AG04450 (cell line): ENCODE measurements at regions not wholly inside any gene's neighbourhood (a gene's known extent, or its start where the extent isn't known, plus 50 kb on each side); places are given as distances from the start of the nearest gene placed in this dataset.

Experiments
- CTCF ChIA-PET: fragments of 300-600, 350-600 bp; formaldehyde crosslinking; extraction: SDS; loops from one replicate; lab custom pipeline; 2022; ENCODE audit warnings: antibody characterized with exemption, inconsistent platforms; lab: Charles Lee
- POLR2A ChIA-PET: fragments of 350-600 bp; formaldehyde crosslinking; extraction: SDS; loops from one replicate; lab custom pipeline; 2021; ENCODE audit warnings: antibody characterized with exemption, inconsistent platforms; lab: Yijun Ruan, JAX
- DNase-seq: peaks from one replicate; pipeline ENCODE4 v3.0.0-alpha.2; 2011; ENCODE audit warnings: low read depth, low spot score
- H3K27ac ChIP-seq: one replicate; pipeline ENCODE4 v1.5.1; 2012; ENCODE audit warnings: low read depth, low read length, control low read depth
- H3K27me3 ChIP-seq: one replicate; pipeline ENCODE4 v1.6.0; 2012; ENCODE audit warnings: low read length; ENCODE audit not compliant: control insufficient read depth, insufficient read depth
- H3K4me3 ChIP-seq: 2 replicates; pipeline ENCODE4 v1.5.1; 2011; ENCODE audit warnings: mild to moderate bottlenecking, low read depth, low read length, control low read depth
- H3K9me3 ChIP-seq: 2 replicates; pipeline ENCODE4 v1.5.1; 2012; ENCODE audit warnings: low read length; ENCODE audit not compliant: control insufficient read depth, insufficient read depth
- CTCF ChIP-seq: IDR thresholded peaks from 2 replicates; pipeline ENCODE4 v1.5.1; 2011; ENCODE audit warnings: low read depth, low read length, control low read depth, inconsistent platforms

GRCh38 chr5:159426694-159427093 lies 96.4 kb upstream of the IL12B start:
- Histone ChIP-seq H3K27me3 (peaks cover 11% of the 10 kb centered on the region), H3K4me3 (no peak overlapping the region), H3K27ac (no peak overlapping the region), H3K9me3 (no peaks in the 10 kb centered on the region)
- ChIA-PET POLR2A (interaction anchor here (0.7 kb wide), 1 partner anchor 28 kb away, joined by 3 read pairs; no protein-coding TSS in a partner anchor), CTCF (interaction anchor here (0.7 kb wide), 1 partner anchor 17 kb away, joined by 3 read pairs; no protein-coding TSS in a partner anchor)
- TF ChIP-seq CTCF: no peak
- no peak for DNase-seq

DNA sequence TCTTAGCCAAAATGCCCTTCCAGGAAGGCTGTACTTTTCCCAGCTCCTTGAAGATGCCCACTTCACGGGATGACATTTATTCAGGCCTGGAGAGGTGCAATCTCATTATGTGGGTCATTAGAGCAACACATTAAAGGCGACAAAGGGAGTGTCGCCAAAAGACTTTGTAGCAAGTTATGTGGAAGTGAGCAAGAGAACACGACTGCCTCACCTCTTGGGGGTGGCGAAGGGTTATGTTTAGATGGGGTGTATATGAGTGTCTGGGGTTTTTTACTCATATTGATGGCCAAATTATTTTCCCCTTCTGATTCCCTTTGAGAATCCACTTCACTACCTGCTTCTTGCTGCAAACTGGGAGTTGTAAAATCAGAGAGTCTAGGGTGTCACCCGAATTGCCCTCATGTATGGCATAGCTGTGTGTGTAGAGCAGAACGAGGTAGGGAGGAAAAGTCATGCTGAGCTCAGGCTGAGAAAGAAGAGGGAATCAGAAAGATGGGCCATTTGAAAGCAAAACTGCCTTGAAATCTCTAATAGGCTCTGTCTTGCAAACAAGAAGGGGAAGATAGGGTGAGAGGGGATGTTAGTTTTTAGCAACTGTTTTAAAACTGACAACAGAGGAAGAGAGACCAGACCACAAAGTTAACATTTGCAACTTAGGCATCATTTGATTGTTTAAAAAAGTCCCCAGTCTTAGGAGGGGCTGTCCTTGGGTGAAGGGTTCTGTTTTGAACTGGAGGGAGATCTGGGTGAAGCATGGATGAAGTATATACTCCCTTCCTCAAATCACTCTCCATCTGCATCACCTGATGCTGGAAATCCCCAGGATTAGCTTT lies 97.1 kb upstream of the IL12B start:
- ChIA-PET CTCF (interaction anchor here (2.3 kb wide), 1 partner anchor 270 kb away, joined by 6 read pairs; no protein-coding TSS in a partner anchor), POLR2A (interaction anchor here (0.7 kb wide), 1 partner anchor 29 kb away, joined by 3 read pairs; no protein-coding TSS in a partner anchor)
- no peak overlapping the region for H3K4me3 ChIP-seq

DNA sequence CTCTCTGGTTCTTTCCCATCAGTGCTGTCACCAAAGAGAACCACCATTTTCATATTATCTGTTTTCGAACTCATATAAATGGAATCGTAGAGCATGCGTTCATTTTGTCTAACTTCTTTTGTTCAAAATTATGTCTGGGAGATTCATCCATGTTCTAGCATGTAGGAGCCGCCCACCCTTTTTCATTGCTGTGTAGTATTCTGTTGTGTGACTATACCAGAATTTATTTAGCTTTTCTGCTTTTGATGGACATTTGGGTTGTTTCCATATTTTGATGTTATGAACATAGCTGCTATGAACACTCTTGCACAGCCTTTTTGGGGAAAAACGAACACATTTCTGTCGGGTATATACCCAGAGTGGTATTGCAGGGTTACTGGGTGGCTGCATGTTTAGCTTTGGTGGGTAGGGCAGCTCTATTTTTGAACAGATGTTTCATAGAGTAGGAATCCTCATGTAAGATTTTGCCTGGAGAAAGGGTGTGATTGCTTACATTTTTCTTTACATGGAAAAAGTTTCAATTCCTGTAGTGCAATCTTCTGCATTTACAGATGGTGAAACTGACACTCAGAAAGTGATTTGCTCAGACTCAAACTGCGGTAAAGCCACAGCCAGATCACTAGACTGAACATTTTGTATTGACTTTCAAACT lies 100.2 kb upstream of the IL12B start:
- H3K9me3 ChIP-seq: no peaks in the 10 kb centered on the region
- H3K27me3 ChIP-seq: peaks cover 27% of the 10 kb centered on the region
- no peak overlapping the region for H3K27ac ChIP-seq
- POLR2A ChIA-PET: no interaction called here
- TF ChIP-seq CTCF: no peak
- H3K4me3 ChIP-seq: no peak overlapping the region
- CTCF ChIA-PET: no interaction called here
- DNase-seq: no peak

More for the DNA sequence above, 97.1 kb upstream of the IL12B start:
- Histone ChIP-seq H3K9me3 (no peaks in the 10 kb centered on the region), H3K27me3 (peaks cover 13% of the 10 kb centered on the region), H3K27ac (no peak overlapping the region)
- DNase-seq: no peak
- no peak for TF ChIP-seq CTCF

GRCh38 chr5:159435855-159436254 lies 105.6 kb upstream of the IL12B start:
- no peak for TF ChIP-seq CTCF
- CTCF ChIA-PET: interaction anchor here (1.1 to 1.7 kb wide), 2 partner anchors 149 to 529 kb away, joined by 4 to 5 read pairs; no protein-coding TSS in a partner anchor

More at GRCh38 chr5:159435855-159436254, 105.6 kb upstream of the IL12B start:
- POLR2A ChIA-PET: no interaction called here
- H3K4me3 ChIP-seq: no peak overlapping the region
- peaks cover 24% of the 10 kb centered on the region for H3K27me3 ChIP-seq
- no peak overlapping the region for H3K27ac ChIP-seq
- H3K9me3 ChIP-seq: no peaks in the 10 kb centered on the region
- DNase-seq: no peak
